Dedifferentiated amniotic fluid mesenchymal stem cell (primary cell): ENCODE measurements at regions not wholly inside any gene's neighbourhood (a gene's known extent, or its start where the extent isn't known, plus 50 kb on each side); places are given as distances from the start of the nearest gene placed in this dataset.
A peak's percentile ranks its signal among the peaks of the same experiment; 100 is the strongest.

Source experiments
- DNase-seq: peaks from one replicate; pipeline ENCODE4 v3.0.0-alpha.2; 2016; ENCODE audit errors: extremely low spot score

DNA sequence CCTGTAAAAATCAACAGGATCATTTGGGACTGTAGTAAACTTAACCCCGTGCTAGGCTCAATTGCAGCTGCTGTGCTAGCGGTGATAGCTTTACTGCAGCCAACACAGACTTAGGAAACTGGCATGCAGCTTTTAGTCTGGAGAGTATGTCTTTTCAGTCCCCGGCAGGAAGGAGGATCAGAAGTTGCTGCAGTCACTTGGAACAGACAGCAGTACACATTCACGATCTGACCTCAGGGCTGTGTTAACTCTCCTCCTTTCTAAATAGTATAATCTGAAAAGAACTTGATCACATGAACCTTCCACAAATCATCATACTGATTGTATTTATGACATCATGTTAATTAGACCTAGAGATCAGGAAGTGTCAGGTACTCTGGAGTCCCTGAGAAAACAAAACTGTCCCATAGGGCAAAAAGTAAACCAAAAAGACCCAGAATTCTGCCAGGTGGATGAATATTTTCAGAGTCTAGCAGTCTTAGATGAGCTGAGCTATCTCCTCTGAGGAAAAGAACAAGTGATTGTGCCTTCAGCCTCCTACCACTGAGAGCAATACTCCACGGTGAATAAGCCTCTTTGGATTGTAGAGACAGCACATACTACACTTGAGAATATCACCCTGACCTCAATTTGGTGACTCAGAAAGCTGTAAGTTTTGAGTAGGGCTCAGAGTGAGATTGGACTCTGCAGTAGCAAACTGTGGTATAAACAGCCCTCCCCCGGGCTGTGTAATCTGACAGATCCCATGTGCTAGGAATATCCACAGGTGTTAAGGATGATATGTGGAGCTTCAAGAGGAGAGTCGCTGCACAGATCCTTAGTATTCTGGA, 181.0 kb upstream of the GPR12 start:
- DNase-seq = peak; percentile 22

DNA sequence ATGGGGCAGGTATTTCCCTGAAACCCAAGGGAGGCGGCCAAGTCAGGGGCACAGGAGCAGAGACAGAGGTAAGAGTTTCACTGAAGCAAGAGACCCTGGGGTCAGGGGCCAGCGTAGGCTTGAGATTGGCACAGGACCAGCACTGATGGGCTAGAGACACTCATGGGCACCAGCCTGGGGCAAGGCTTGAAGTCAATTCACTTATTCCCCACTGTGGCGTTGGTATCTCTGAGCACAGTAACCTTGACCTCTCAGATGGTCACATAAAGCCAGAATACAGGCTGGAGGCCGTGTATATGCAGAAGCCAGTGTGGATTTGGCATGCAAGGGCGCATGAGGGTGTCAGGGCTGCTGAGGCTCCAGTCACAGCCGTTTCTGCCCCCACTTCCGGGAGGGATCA, 173.5 kb upstream of the GPR12 start:
- no peak for DNase-seq

DNA sequence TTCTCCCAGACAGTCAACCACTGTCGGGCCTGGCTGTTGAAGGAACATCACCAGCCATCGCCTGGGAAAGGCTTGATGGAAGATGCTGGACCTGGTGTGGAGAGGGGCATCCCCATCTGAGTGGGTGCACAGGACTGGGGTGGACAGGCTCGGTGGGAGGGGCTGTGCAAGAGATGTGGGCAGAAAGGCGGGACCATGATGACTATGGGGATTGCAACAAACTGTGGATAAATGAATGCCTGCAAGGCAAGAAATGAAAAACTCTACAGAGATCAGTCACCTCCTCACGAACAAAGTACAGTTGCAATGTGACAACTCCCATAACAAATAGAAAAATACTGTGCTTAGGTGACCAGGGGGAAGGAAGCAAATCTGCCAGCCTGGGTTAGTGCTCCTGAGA, 171.9 kb upstream of the GPR12 start:
- no peak for DNase-seq

DNA sequence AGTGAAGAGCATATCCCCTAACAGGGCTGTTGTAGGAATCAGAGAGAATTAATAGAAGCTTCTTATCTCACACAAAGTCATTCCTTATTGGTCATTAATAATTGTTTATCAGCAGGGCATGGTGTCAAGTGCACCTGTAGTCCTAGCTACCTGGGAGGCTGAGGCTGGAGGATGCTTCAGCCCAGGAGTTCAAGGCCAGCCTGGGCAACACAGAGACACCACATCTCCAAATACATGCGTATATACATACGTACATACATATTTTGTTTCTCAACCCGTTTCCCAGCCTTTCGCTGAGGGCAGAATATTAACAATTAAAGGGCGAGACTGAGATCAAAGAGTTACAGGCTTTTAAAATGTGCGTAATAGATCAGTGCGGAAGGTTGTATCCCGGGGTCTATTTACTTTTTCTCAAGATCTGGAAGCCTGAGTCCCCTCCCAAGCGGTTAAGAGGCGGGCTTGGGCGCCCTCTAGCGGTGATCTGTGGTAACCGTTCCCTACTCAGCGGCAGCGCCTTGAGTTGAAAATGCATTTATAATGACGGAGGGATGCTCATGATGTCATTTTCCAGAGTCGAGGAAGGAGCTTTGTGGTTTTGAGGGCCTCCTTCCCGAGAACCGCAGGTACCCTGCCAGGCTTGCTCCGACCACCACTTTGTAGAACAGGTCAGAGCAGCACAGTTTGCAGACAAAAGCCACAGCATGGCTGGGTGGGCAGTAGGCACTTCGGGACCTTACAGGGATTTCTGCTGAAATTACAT, 169.6 kb upstream of the GPR12 start:
- DNase-seq = peak; percentile 68

DNA sequence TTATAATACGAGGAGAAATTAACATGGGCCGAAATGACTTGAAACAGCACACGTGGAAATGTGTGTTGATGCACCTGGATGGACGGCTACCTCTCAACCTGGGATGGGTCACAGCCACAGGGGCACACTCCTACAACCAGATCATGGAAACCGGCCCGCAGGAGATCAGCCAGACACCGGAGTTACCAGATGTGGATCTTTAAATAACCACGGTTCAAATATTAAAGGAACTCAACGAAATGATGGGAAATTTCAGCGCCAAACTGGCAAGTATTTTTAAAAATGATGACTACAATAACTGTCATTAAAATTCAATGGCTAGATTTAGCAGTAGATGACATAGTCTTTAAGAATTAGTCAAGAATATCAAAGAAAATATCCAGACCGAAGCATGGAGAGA, 166.9 kb upstream of the GPR12 start:
- DNase-seq = no peak

DNA sequence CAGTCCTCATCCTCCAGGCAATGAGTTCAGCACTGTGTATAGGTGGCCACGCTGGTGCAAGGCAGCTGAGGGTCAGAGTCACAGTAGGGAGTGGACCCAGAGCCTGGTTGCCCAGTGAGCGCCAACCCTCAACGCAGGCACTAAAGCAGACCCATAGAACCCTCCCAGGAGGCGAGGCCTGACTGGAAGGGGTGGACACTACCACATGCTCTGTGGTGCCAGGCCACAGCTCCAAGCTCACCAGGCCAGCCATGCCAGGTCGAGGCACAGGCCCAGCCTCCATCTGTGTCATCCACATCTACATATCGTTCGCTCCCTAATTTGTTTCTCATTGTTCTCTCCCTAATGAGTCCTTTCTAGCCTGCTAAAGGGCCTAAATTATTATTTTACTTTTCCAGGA, 165.8 kb upstream of the GPR12 start:
- DNase-seq = no peak

DNA sequence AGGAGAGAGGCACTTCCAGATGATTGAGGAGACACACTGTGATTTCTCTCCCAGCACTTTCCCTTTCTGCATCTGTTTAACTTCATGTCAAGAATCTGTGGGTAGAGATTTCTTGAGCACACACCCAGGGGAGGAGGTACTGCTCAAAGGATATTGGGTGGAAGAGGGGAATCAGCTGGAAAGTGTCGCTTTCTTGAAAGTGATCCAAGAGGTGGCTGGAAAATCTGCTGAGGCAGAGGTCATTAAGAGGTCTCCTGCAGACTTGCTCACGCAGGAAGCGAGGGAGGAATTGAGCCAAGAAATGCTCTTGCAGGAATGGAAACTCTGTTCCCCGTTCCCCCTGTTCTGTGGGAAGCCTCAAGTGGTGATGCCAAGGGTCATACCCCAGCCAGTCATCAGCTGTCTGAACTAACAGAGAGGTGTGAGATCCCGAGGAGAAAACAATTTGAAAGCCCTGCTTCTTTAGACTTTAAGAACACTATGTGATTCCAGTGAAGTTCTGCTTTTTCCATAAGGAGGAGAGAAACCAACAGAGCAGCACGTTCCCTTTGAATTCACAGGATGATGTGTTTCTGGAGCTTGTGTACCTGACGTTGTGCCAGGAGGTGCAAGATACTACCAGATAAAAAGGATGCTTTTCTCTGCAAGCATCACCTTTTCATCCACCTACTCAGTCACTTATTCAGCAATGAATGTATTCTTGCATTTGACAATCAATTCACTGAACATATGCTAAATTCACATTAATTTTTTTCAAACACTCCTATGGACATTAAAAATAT, 163.4 kb upstream of the GPR12 start:
- DNase-seq = no peak

DNA sequence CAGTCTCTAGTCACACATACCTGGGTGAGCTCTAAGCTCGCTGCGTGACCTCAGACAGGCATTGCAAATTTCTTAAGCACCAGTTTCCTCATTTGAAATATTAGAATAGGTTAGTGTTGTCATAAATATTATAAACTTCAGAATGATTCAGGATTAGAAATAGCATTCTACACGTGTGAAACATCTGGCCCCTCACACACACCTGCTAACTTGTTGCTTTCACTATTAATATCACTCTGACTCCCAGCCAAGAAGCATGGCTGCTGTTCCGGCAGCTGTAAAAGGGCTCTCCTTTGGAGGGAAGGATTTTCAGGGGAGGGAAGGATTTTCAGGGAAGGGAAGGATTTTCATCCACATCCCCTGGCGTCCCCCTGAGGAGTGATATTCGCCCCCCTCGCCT, 161.3 kb upstream of the GPR12 start:
- DNase-seq = no peak

DNA sequence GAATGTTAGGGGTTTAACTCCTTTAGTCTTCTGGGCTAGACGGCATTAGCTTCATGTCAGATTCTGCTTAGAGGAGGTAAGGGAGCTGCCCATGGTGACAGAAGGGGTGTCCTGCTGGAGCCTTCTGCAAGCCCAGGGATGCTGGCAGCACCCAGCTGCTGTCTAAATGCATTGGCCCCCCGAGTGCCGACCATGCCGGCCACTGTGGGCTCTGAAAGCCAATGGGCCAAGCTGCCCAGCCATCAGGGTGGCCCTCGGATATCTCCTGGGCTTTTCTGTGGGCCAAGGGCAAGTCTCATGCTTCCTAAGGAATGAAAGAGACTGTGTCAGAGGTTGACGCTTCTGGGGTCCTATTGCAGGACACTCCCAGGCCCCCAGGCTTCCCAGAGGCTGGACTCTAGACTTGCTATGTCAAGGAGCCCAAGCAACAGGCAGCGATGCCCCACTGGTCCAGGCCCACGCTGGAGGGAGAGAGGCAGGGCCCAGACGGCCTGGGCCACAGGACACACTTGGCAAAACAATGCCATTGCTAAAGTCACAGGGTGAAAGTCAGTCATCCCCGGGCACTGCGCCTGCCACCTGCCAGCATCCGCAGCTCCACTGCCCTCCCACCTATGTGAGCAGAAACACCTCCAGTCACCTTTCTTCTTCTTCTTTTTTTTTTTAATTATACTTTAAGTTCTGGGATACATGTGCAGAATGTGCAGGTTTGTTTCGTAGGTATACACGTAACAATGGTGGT, 160.2 kb upstream of the GPR12 start:
- DNase-seq = no peak

DNA sequence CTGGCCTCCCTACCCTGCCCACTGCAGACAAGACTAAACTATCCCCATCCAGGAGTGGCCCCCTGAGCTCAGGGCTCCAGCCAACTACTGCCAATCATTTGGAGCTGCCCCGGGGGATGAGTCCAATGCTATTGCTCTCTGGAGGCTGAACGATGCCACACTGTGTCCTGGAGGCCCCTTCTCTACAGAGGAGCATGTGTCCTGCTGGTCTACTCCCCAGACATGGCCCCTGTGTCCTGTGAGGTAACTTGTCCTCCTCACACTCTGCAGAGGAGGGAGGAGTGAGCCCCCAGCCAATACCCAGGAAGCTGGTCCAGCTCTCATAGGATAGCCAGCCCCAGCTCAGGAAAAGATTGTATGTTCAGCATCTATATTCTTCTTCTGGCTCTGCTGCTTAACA, 159.1 kb upstream of the GPR12 start:
- no peak for DNase-seq

DNA sequence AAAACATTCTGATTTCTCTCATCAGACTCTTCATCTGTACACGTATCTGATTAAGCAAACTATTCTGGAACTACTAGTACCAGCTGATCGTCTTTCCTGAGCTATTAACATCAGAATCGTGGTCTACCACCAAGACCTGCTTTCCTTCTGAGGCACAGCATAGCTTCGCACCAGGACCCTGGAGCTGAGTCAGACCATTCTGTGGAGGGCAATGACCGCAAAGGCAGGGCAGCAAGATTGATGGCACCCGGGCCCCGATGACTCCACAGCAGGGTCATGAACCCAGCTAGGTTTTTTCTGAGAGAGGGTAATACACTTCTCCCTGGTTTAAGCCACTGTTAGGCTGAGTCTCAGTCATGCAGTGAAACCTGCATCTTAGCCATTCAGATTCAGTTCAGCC, 158.7 kb upstream of the GPR12 start:
- DNase-seq = no peak

DNA sequence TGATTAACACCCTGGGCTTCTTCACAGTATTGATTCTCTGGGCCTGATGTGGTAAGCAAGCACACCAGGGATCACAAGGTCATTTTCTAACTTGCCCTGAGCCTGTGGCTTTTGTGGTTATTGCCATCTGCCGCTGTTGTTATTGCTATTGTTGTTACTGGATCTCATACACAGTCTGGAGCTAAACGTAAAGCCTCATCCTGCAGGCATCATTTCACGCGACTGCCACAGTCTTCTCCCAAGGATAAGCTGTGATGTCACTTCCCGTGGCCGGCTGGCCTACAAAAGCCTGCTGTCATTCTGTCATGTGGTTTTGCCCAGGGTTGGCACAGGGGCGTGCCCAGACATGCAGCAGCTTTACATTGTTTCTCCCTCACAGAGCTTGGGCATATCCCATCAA, 154.0 kb upstream of the GPR12 start:
- no peak for DNase-seq

DNA sequence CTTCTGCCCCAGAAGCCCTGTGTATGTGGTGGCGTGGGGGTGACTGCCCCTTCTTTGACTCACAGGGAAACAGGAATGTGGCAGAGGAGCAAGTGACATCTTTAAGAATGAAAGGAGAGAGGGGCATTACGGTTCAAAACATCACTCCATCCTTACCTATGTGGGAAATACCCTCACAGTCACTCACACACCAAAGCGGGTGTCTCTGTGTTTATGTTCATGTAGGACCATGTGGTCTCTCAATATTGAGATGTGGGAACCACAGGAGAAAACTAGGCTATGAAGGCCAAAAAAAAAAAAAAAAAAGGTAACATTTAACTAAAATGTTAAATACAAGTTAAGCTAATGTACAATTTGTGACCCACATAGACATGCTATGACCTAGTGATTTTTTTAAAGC, 153.6 kb upstream of the GPR12 start:
- no peak for DNase-seq

DNA sequence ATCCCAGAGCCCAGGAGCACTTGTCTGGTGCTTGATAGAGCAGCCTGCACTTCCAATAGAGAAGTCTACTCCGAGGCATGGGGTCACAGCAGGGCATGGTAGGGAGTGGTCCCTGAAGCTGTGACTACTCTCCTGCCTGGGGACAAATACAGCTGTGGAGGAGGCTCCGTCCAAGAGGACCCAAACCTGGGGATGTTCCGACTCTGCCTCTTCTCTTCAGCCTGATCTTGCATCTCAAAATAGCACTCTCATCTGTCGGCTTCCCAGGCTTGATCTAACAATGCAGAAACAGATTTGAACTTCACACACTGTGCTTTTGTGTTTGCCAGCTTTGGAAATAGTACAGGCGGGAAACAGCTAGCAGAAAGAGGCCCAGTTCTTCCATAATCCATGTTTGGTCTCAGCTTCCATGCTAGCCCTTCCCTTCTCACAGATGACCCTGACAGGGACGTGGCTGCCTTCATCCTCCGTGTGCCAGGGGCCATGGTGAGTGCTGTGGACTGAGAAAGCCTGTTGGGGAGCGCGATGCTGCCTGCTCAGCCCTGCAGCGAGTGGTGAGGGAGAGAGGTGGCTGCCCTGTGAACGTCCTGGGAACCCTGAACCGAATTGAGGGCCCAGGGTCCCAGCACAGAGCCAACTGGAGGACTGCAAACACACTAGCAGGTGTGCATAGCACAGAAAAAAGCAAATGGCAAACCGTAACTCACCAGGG, 150.3 kb upstream of the GPR12 start:
- no peak for DNase-seq

DNA sequence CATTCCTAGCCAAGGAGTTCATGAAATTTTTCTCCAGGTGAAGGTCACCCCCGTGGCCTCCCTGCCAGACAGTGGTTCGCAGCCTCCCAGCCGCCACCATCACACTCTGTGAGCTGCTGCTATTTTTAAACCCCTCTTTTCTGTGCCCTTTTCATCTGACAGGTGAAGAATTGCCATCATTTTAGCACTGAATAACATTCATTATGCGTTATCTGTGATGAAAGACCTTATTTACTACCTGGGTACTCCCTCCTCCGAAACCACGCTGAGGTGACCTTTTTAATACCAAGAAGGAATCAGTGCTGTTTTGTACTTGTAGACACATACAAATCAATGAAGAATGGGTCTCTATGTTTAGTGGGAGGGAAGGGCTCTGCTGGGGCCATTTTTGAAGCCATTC, 148.9 kb upstream of the GPR12 start:
- no peak for DNase-seq

DNA sequence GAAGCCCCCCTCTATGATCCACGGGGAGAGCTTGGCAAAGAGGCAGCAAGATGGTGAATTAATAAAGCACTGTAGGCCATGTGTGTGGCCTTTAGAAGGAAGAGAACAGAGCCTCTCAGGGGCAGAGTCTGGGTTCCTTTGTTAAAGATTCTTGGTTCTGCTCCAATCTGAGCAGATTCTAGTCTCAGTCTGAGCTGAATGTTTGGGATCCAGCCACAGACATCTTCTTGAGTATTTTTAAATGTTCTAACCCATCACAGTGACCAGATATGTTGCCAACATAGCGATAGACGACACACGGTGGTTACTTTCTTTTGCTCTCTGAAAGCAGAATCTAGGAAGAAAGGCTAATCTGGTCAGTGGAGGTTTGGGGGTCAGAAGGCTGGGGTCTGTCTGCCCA, 147.5 kb upstream of the GPR12 start:
- DNase-seq = no peak

DNA sequence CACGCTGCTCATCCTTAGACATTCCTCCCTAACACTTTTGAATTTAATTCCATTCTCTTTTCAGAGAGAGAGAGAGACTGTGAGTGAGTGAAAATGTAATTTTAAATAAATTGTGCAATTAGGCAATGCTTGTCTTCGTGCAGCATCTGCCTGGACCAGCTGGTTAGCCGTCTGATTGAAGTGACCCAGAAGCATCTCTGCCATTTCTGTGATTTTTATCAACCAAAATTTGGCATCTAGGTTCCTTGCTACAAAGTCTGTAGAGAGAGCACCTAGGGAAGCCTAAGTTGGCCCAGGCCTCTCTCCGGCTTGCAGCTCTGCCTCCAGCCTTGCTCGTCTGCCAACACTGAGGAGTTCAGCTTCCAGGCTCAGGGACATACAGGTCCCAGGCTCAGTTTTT, 138.6 kb upstream of the GPR12 start:
- DNase-seq = no peak

DNA sequence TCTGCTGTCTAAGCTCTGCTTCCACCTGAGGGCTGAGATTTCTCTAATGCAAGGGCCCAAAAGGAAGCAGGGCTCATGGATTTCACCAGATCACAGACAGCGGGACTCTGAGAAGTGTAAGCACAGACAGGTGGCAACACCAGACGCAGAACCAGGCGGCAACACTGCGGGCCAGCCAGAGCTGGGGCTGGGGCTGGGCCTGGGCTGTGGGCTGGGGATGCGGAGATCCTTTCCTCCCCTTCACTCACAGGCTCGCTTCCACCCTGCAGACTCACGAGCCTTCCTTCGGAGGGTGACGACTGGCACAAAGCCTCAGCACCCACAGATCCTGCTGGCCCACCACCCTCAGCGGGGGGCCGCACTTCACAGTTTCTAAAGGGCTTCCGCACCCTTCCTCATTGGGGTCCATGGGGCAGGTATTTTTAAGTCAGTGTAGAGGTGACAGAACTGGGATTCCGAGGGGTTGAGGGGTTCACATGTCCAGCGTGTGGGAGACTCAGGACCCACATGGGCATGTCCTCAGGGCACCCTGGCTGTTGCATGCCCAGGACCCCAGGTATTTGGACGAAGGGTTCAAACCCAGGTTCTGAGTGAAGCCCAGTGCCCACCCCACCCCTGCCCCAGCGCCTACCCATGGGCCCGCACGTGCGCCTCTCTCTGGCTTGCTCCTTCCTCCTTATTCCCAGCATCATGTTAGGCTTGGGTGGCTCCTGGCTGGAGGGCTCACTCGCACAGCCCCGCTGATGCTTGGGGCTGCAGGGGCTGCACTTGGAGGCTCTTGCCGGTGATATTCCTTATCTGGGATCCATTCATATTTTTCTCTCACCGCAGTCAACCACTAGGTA, 137.3 kb upstream of the GPR12 start:
- DNase-seq = no peak

DNA sequence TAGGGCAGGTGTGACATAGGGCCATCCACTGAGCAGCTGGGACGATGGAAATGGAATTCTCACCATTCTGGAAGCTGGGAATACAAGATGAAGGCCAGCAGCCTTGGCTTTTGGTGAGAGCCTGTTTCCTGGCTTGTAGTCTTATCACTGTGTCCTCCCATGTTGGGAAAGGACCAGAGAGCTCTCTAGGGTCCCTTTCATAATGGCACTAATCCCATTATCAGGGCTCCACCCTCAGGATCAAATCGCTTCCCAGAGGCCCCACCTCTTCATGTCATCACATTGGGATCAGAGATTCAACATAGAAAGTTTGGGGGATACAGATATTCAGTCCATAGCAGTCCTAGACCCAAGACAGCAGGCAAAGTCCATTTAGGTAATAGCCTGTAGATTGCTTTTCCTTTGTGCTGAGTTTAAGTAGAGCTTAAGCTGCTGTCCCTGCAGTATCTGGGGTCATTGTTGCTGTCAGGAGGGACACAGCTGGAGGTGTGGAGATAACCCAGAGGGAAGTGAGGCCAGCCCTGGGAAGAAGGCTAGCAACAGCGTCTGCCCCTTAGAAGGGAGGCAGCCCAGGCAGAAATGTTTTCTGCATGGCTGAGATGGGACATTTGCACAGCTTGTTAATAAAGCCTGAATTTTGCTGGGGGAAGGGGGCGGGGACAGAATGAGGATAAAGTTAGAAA, 136.5 kb upstream of the GPR12 start:
- no peak for DNase-seq
